Neural cell (in vitro differentiated cells): ENCODE measurements at regions not wholly inside any gene's neighbourhood (a gene's known extent, or its start where the extent isn't known, plus 50 kb on each side); places are given as distances from the start of the nearest gene placed in this dataset.

ENCODE experiments used
- H2AFZ ChIP-seq: fragments of 200-600, 300-800 bp; sonication (generic), shearing (Covaris generic); 2 replicates; pipeline ENCODE4 v1.6.0; 2014; ENCODE audit warnings: low read depth, mild to moderate bottlenecking, antibody characterized with exemption, low read length, moderate library complexity
- H3F3A ChIP-seq: fragments of 200-600 bp; shearing (Covaris generic); 2 replicates; pipeline ENCODE4 v1.6.1; 2016; ENCODE audit warnings: mild to moderate bottlenecking, moderate library complexity, mixed read lengths, antibody characterized with exemption, low read length; ENCODE audit not compliant: insufficient read depth, poor library complexity, severe bottlenecking
- H3K27ac ChIP-seq: fragments of 200-600, 300-800 bp; sonication (generic), shearing (Covaris generic); 2 replicates; pipeline ENCODE4 v1.5.1; 2014; ENCODE audit warnings: mild to moderate bottlenecking, low read length, moderate library complexity
- H3K27me3 ChIP-seq: fragments of 300-800, 200-600 bp; sonication (generic), shearing (Covaris generic); 2 replicates; pipeline ENCODE4 v1.6.0; 2014; ENCODE audit warnings: mild to moderate bottlenecking, low read depth, low read length, moderate library complexity; ENCODE audit not compliant: insufficient read depth
- H3K36me3 ChIP-seq: fragments of 300-800, 200-600 bp; sonication (generic), shearing (Covaris generic); 2 replicates; pipeline ENCODE4 v1.5.1; 2014; ENCODE audit warnings: mild to moderate bottlenecking, antibody characterized with exemption, low read length, moderate library complexity; ENCODE audit not compliant: insufficient read depth
- H3K4me2 ChIP-seq: fragments of 300-800, 200-600 bp; sonication (generic), shearing (Covaris generic); 2 replicates; pipeline ENCODE4 v1.6.0; 2014; ENCODE audit warnings: mild to moderate bottlenecking, low read length
- H3K4me3 ChIP-seq: fragments of 300-800, 200-600 bp; sonication (generic), shearing (Covaris generic); 2 replicates; pipeline ENCODE4 v1.5.1; 2014; ENCODE audit warnings: mild to moderate bottlenecking, low read length, moderate library complexity
- H3K79me2 ChIP-seq: fragments of 200-600 bp; shearing (Covaris generic); replicated peaks from 2 replicates; pipeline ENCODE4 v1.6.0; 2014; ENCODE audit warnings: mild to moderate bottlenecking, low read length, moderate library complexity; ENCODE audit not compliant: insufficient read depth
- H3K9ac ChIP-seq: fragments of 300-800, 200-600 bp; sonication (generic), shearing (Covaris generic); 2 replicates; pipeline ENCODE4 v1.6.1; 2016; ENCODE audit warnings: mild to moderate bottlenecking, low read length, mixed read lengths
- H3K9me2 ChIP-seq: fragments of 200-600 bp; shearing (Covaris generic); 2 replicates; pipeline ENCODE4 v1.6.1; 2016; ENCODE audit warnings: mild to moderate bottlenecking, low read length, mixed read lengths; ENCODE audit not compliant: insufficient read depth
- H3K9me3 ChIP-seq: fragments of 200-600, 300-800 bp; sonication (generic), shearing (Covaris generic); 2 replicates; pipeline ENCODE4 v1.6.1; 2016; ENCODE audit warnings: mild to moderate bottlenecking, mixed run types, low read length, moderate library complexity, mixed read lengths
- H4K20me1 ChIP-seq: fragments of 200-600 bp; shearing (Covaris generic); 2 replicates; pipeline ENCODE4 v1.6.1; 2016; ENCODE audit warnings: mild to moderate bottlenecking, mixed run types; ENCODE audit not compliant: insufficient read depth
- CTCF ChIP-seq: fragments of 450-650 bp; IDR thresholded peaks from 2 replicates; pipeline ENCODE4 v1.5.1; 2014; ENCODE audit warnings: antibody characterized with exemption, mild to moderate bottlenecking, moderate library complexity; ENCODE audit not compliant: poor library complexity, severe bottlenecking
- EP300 ChIP-seq: fragments of 450-650 bp; conservative IDR thresholded peaks from 2 replicates; pipeline ENCODE4 v1.6.1; 2014; ENCODE audit warnings: antibody characterized with exemption, mild to moderate bottlenecking, moderate library complexity; ENCODE audit not compliant: poor library complexity, severe bottlenecking
- EZH2 ChIP-seq: fragments of 200-600, 300-800 bp; shearing (Covaris generic), sonication (generic); IDR thresholded peaks from 2 replicates; pipeline ENCODE4 v1.6.1; 2014; ENCODE audit warnings: antibody characterized with exemption, low read length, borderline replicate concordance, mild to moderate bottlenecking; ENCODE audit not compliant: insufficient read depth, poor library complexity, severe bottlenecking
- MXI1 ChIP-seq: fragments of 450-650 bp; conservative IDR thresholded peaks from 2 replicates; pipeline ENCODE4 v1.6.1; 2014; ENCODE audit warnings: antibody characterized with exemption, mild to moderate bottlenecking; ENCODE audit not compliant: poor library complexity, severe bottlenecking
- POLR2AphosphoS5 ChIP-seq: IDR thresholded peaks from 2 replicates; pipeline ENCODE4 v1.6.1; 2012
- RAD21 ChIP-seq: fragments of 450-650 bp; conservative IDR thresholded peaks from 2 replicates; pipeline ENCODE4 v1.6.1; 2014; ENCODE audit warnings: antibody characterized with exemption, mild to moderate bottlenecking, moderate library complexity
- SMC3 ChIP-seq: fragments of 450-650 bp; conservative IDR thresholded peaks from 2 replicates; pipeline ENCODE4 v1.6.1; 2014; ENCODE audit warnings: antibody characterized with exemption, mild to moderate bottlenecking, moderate library complexity; ENCODE audit not compliant: poor library complexity
- TAF1 ChIP-seq: IDR thresholded peaks from 2 replicates; pipeline ENCODE4 v1.6.1; 2012; ENCODE audit warnings: low read depth
- TF ChIP-seq, protein P1 (sequence below): IDR thresholded peaks from 2 replicates; pipeline ENCODE4 v1.6.1; 2012; ENCODE audit warnings: borderline replicate concordance

DNA sequence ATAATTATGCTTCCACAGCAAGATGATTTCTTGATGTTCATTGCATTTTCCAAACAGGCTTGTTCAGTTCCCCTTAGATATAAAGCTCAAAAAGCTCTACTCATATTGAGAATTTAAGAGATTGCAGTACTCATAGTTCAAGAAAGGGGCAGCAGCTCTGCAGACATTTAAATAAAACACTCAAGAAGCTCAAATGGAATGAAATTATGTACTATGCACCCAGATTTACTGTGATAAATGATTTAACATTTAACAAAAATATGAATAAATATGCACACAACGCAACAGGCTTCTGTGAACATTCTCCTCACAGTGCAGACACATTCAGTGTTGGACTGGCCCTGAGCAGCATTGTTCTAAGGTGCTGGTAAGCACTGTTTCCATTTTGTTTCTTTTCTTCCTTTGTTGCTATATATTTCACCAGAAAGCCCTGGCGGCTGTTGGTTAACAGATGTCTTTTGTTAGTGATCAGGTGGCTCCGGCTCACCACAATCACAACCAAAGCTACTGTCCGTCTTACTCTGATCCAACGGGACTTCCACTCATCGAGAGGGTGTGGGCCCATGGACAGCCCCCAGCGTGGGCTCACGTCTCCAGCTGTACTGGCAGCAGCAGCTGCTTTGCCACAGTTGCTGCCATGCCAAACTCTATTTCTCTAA, 1440.3 kb downstream of the NCAM2 start:
- no peak overlapping the region for H3K27ac ChIP-seq
- no peaks in the 10 kb centered on the region for H3K36me3 ChIP-seq
- H3K9me3 ChIP-seq = no peaks in the 10 kb centered on the region
- no peaks in the 10 kb centered on the region for H3F3A ChIP-seq
- no peak overlapping the region for H3K4me2 ChIP-seq
- H4K20me1 ChIP-seq = no peaks in the 10 kb centered on the region
- H3K9ac ChIP-seq = no peak overlapping the region
- H3K79me2 ChIP-seq = no peaks in the 10 kb centered on the region
- TF ChIP-seq EZH2 = no peak
- TF ChIP-seq MXI1 = no peak
- TF ChIP-seq CTCF = peak; percentile 30
- H3K27me3 ChIP-seq = no peaks in the 10 kb centered on the region
- H3K4me3 ChIP-seq = no peak overlapping the region
- no peak overlapping the region for H2AFZ ChIP-seq
- no peaks in the 10 kb centered on the region for H3K9me2 ChIP-seq

DNA sequence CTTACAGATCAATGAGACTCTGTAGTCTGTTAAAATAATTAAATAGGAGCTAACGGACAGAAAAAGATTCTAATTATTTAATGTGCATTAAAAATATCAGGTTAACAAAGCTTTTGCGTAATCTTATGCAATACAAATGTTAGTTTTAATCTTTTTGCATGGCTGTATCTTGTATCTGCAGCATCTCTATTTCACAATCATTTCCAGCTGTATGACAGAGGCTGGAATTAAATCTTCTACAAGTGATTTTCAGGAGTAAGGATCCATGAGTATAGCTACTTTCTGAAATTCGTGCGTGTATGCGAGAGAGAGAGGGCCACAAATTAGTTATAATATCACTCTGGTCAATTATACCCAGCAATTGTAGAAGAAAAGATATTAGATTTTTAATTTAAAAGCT, 1446.8 kb downstream of the NCAM2 start:
- H4K20me1 ChIP-seq = no peaks in the 10 kb centered on the region
- H3K9ac ChIP-seq = no peak overlapping the region
- H3K9me2 ChIP-seq = no peaks in the 10 kb centered on the region
- H3K27ac ChIP-seq = no peak overlapping the region
- no peaks in the 10 kb centered on the region for H3K27me3 ChIP-seq
- no peak overlapping the region for H3K4me3 ChIP-seq
- H2AFZ ChIP-seq = no peak overlapping the region
- H3F3A ChIP-seq = no peaks in the 10 kb centered on the region
- no peaks in the 10 kb centered on the region for H3K79me2 ChIP-seq
- no peak overlapping the region for H3K4me2 ChIP-seq
- TF ChIP-seq SMC3 (no peak), CTCF (no peak), POLR2AphosphoS5 (no peak), EP300 (no peak), EZH2 (no peak), MXI1 (no peak), TAF1 (no peak), RAD21 (no peak)
- TF ChIP-seq, protein P1, sequence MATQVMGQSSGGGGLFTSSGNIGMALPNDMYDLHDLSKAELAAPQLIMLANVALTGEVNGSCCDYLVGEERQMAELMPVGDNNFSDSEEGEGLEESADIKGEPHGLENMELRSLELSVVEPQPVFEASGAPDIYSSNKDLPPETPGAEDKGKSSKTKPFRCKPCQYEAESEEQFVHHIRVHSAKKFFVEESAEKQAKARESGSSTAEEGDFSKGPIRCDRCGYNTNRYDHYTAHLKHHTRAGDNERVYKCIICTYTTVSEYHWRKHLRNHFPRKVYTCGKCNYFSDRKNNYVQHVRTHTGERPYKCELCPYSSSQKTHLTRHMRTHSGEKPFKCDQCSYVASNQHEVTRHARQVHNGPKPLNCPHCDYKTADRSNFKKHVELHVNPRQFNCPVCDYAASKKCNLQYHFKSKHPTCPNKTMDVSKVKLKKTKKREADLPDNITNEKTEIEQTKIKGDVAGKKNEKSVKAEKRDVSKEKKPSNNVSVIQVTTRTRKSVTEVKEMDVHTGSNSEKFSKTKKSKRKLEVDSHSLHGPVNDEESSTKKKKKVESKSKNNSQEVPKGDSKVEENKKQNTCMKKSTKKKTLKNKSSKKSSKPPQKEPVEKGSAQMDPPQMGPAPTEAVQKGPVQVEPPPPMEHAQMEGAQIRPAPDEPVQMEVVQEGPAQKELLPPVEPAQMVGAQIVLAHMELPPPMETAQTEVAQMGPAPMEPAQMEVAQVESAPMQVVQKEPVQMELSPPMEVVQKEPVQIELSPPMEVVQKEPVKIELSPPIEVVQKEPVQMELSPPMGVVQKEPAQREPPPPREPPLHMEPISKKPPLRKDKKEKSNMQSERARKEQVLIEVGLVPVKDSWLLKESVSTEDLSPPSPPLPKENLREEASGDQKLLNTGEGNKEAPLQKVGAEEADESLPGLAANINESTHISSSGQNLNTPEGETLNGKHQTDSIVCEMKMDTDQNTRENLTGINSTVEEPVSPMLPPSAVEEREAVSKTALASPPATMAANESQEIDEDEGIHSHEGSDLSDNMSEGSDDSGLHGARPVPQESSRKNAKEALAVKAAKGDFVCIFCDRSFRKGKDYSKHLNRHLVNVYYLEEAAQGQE = no peak
- H3K36me3 ChIP-seq = no peaks in the 10 kb centered on the region
- no peaks in the 10 kb centered on the region for H3K9me3 ChIP-seq
